ENCODE measurements at regions not wholly inside any gene's neighbourhood (a gene's known extent, or its start where the extent isn't known, plus 50 kb on each side); places are given as distances from the start of the nearest gene placed in this dataset.

GRCh38 chr20:11159728-11160127 is 485.9 kb upstream of the JAG1 start:
- CTCF ChIA-PET = interaction anchor here (1.4 kb wide), 1 partner anchor 19 kb away, joined by 3 read pairs; no protein-coding TSS in a partner anchor
- no peak overlapping the region for H3K4me2 ChIP-seq (ENCODE audit: low read length)
- no peak overlapping the region for H3K27ac ChIP-seq (ENCODE audit: low read depth, low read length)
- no peaks in the 10 kb centered on the region for H3K4me1 ChIP-seq (ENCODE audit: control insufficient read depth in 1 of 2, insufficient read depth in 2 of 2, low read length in 2 of 2)
- no peaks in the 10 kb centered on the region for H3K9me3 ChIP-seq (ENCODE audit: control insufficient read depth in 1 of 2, insufficient read depth in 1 of 2, low read depth in 1 of 2, low read length in 2 of 2)
- H3K36me3 ChIP-seq (ENCODE audit: control insufficient read depth in 1 of 2, insufficient read depth in 2 of 2, low read length in 2 of 2) = no peaks in the 10 kb centered on the region
- H3K79me2 ChIP-seq (ENCODE audit: insufficient read depth, low read length) = no peaks in the 10 kb centered on the region
- no peaks in the 10 kb centered on the region for H3K9me2 ChIP-seq (ENCODE audit: insufficient read depth)
- RAD21 ChIA-PET (ENCODE audit: low non-redundant PET in 1 of 2, low total read pairs in 2 of 2, uncharacterized antibody in 2 of 2, unreplicated experiment in 2 of 2) = no interaction called here
- TF ChIP-seq, protein P1, sequence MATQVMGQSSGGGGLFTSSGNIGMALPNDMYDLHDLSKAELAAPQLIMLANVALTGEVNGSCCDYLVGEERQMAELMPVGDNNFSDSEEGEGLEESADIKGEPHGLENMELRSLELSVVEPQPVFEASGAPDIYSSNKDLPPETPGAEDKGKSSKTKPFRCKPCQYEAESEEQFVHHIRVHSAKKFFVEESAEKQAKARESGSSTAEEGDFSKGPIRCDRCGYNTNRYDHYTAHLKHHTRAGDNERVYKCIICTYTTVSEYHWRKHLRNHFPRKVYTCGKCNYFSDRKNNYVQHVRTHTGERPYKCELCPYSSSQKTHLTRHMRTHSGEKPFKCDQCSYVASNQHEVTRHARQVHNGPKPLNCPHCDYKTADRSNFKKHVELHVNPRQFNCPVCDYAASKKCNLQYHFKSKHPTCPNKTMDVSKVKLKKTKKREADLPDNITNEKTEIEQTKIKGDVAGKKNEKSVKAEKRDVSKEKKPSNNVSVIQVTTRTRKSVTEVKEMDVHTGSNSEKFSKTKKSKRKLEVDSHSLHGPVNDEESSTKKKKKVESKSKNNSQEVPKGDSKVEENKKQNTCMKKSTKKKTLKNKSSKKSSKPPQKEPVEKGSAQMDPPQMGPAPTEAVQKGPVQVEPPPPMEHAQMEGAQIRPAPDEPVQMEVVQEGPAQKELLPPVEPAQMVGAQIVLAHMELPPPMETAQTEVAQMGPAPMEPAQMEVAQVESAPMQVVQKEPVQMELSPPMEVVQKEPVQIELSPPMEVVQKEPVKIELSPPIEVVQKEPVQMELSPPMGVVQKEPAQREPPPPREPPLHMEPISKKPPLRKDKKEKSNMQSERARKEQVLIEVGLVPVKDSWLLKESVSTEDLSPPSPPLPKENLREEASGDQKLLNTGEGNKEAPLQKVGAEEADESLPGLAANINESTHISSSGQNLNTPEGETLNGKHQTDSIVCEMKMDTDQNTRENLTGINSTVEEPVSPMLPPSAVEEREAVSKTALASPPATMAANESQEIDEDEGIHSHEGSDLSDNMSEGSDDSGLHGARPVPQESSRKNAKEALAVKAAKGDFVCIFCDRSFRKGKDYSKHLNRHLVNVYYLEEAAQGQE (IDR thresholded peaks at IDR 0.05; ENCODE audit: low read depth) = no peak
- no peak overlapping the region for H2AFZ ChIP-seq (ENCODE audit: low read depth, low read length, poor library complexity, severe bottlenecking)
- H3K9ac ChIP-seq (ENCODE audit: low read length) = no peak overlapping the region
- no peaks in the 10 kb centered on the region for H3K27me3 ChIP-seq (ENCODE audit: insufficient read depth, low read length)
- intact Hi-C loops (cut with micrococcal nuclease) = no loop called here
- H3K4me3 ChIP-seq (replicated peaks in 1 of 2; ENCODE audit: low read depth in 1 of 2, low read length in 2 of 2) = no peak overlapping the region
- ATAC-seq (no peak), DNase-seq (ENCODE audit: low read depth, low spot score) (no peak)
- POLR2A ChIA-PET = no interaction called here
- H4K20me1 ChIP-seq (ENCODE audit: insufficient read depth) = no peaks in the 10 kb centered on the region
- no TSS peak for BruUV-seq (replicated peaks)

GRCh38 chr20:11162026-11162775 is 488.4 kb upstream of the JAG1 start:
- ChIA-PET RAD21 (ENCODE audit: low non-redundant PET in 1 of 2, low total read pairs in 2 of 2, uncharacterized antibody in 2 of 2, unreplicated experiment in 2 of 2) (no interaction called here), POLR2A (interaction anchor here (0.5 to 0.7 kb wide), 2 partner anchors 17 to 328 kb away, joined by 3 read pairs; no protein-coding TSS in a partner anchor), CTCF (no interaction called here)
- no peaks in the 10 kb centered on the region for H3K27me3 ChIP-seq (ENCODE audit: insufficient read depth, low read length)
- no peak overlapping the region for H3K4me2 ChIP-seq (ENCODE audit: low read length)
- no peak for ATAC-seq
- DNase-seq (ENCODE audit: low read depth, low spot score) = no peak
- H3K79me2 ChIP-seq (ENCODE audit: insufficient read depth, low read length) = no peaks in the 10 kb centered on the region
- H3K9me3 ChIP-seq (ENCODE audit: control insufficient read depth in 1 of 2, insufficient read depth in 1 of 2, low read depth in 1 of 2, low read length in 2 of 2) = no peaks in the 10 kb centered on the region
- H3K27ac ChIP-seq (ENCODE audit: low read depth, low read length) = no peak overlapping the region
- no peaks in the 10 kb centered on the region for H3K36me3 ChIP-seq (ENCODE audit: control insufficient read depth in 1 of 2, insufficient read depth in 2 of 2, low read length in 2 of 2)
- no TSS peak for BruUV-seq (replicated peaks)
- H3K9ac ChIP-seq (ENCODE audit: low read length) = no peak overlapping the region
- intact Hi-C loops (cut with micrococcal nuclease) = no loop called here
- no peak overlapping the region for H2AFZ ChIP-seq (ENCODE audit: low read depth, low read length, poor library complexity, severe bottlenecking)
- H4K20me1 ChIP-seq (ENCODE audit: insufficient read depth) = no peaks in the 10 kb centered on the region
- no peaks in the 10 kb centered on the region for H3K4me1 ChIP-seq (ENCODE audit: control insufficient read depth in 1 of 2, insufficient read depth in 2 of 2, low read length in 2 of 2)
- no peak overlapping the region for H3K4me3 ChIP-seq (replicated peaks in 1 of 2; ENCODE audit: low read depth in 1 of 2, low read length in 2 of 2)
- H3K9me2 ChIP-seq (ENCODE audit: insufficient read depth) = no peaks in the 10 kb centered on the region
- TF ChIP-seq ELF1 (IDR thresholded peaks at IDR 0.05; ENCODE audit: borderline replicate concordance, low read depth) (no peak), EZH2phosphoT487 (IDR thresholded peaks at IDR 0.05; ENCODE audit: borderline replicate concordance) (no peak), SP1 (IDR thresholded peaks at IDR 0.05; ENCODE audit: low read depth) (no peak), ZNF274 (IDR thresholded peaks at IDR 0.05; ENCODE audit: low read depth, low read length) (no peak), YY1 (IDR thresholded peaks at IDR 0.05; ENCODE audit: extremely low read depth, insufficient replicate concordance, low read depth, low read length) (no peak), FOSL1 (IDR thresholded peaks at IDR 0.05; ENCODE audit: low read depth) (no peak), TCF7L2 (IDR thresholded peaks at IDR 0.05; ENCODE audit: borderline replicate concordance, extremely low read depth, insufficient read depth, insufficient read length) (no peak), SRF (IDR thresholded peaks at IDR 0.05; ENCODE audit: low read depth) (no peak), ZFX (IDR thresholded peaks at IDR 0.05) (no peak), CBX3 (IDR thresholded peaks at IDR 0.05; ENCODE audit: low read depth) (no peak), CEBPB (IDR thresholded peaks at IDR 0.05; ENCODE audit: low read depth) (no peak), EZH2 (IDR thresholded peaks at IDR 0.05) (no peak)
- TF ChIP-seq, protein P1 (IDR thresholded peaks at IDR 0.05; ENCODE audit: low read depth) = no peak
